HS-5 (cell line): ENCODE measurements at regions not wholly inside any gene's neighbourhood (a gene's known extent, or its start where the extent isn't known, plus 50 kb on each side); places are given as distances from the start of the nearest gene placed in this dataset.
A peak's percentile ranks its signal among the peaks of the same experiment; 100 is the strongest.

Experiments
- DNase-seq: peaks from one replicate; pipeline ENCODE4 v3.0.0-alpha.2; 2012; ENCODE audit warnings: low read depth

DNA sequence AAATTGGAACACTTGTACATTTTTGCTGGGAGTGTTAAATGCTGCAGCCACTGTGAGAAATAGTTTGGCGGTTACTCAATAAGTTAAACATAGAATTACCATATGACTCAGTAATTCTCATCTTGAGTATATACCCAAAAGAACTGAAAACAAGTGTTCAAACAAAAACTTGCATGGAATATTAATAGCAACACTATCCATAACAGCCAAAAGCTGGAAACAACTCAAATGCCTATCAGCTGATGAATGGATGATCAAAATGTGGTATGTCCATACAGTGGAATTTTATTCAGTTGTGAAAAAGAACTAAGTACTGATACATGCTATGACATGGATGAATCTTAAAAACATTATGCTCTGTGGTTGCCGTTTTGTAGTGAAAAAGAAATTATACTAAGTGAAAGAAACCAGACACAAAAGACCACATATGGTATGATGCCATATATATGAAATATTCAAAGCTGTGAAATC, 63.0 kb upstream of the SP4 start:
- no peak for DNase-seq

DNA sequence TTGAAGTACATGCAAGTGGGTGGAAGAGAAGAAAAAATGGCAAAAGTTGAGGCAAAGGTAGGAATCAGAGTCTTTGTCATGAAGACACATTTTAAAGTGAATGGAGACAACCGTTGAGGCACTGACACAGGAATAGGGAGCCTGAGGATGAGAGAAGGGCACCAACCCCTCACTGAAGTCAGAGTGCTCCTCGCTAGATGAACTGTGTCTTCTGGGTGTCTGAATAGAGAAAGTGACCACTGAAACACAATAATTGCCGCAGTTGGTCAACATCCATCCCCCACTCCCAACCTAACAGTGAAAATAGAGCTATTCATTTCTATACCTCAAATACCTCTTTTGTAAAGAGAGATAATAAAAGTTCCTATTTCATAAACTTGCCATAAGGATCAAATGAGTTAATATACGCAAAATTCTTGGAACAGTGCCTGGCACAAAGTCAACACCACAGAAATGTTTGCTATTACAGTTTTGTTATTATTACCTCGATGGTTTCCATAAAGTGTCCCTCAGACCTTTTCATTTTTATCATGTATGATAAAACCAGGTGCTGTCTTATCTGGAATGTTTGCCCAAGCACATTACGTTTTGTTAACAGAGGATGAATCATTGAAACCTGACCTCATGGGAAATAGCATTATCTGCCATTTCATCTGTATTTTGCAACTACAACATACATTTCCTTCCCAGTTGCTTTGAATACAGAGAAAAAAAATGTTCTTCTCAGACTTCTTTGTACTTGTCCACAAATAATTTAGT, 61.8 kb upstream of the SP4 start:
- DNase-seq = peak; percentile 30

DNA sequence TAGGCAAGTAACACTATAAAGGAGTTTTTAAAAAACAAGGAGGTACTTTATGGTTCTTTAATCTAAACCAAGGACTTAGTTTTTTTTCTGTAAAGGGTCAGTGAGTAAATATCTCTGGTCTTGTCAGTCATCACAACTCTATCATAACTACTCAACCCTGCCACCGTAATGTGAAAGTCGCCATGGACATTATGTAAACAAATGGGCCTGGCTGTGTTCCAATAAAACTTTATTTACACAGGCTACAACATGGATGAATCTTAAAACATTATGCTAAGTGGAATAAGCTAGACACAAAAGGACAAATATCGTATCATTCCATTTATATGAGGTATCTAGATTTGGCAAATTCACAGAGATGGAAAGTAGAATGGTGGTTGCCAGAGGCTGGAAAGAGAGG, 60.8 kb upstream of the SP4 start:
- no peak for DNase-seq

DNA sequence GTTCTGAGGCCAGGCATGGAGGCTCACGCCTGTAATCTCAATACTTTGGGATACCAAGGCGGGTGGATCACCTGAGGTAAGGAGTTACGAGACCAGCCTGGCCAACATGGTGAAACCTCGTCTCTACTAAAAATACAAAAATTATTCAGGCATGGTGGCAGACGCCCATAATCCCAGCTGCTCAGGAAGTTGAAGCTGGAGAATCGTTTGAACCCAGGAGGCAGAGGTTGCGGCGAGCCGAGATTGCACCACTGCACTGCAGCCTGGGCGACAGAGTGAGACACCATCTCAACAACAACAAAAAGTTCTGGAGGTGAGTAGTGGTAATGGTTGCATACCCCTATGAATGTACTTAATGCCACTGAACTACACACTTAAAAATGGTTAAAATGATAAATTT, 60.3 kb upstream of the SP4 start:
- DNase-seq = no peak

DNA sequence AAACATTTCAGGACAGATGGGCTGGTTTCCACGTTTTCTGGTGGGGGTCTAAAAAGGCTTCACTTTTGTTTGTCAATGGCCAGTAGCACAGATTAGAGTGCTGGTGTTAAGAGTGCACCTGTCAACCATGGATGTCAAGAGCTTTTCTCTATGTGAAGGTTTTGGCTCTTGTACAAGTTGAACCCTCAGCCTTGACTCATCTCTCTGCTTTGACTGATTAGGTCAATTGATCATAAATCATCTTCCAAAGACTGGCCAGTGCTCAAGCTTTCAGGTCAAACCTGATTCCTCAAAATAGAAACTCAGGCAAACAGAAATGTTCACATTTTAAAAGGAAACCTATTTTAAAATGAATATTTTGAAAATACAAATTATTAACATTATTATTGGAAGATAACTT, 59.6 kb upstream of the SP4 start:
- DNase-seq = no peak

DNA sequence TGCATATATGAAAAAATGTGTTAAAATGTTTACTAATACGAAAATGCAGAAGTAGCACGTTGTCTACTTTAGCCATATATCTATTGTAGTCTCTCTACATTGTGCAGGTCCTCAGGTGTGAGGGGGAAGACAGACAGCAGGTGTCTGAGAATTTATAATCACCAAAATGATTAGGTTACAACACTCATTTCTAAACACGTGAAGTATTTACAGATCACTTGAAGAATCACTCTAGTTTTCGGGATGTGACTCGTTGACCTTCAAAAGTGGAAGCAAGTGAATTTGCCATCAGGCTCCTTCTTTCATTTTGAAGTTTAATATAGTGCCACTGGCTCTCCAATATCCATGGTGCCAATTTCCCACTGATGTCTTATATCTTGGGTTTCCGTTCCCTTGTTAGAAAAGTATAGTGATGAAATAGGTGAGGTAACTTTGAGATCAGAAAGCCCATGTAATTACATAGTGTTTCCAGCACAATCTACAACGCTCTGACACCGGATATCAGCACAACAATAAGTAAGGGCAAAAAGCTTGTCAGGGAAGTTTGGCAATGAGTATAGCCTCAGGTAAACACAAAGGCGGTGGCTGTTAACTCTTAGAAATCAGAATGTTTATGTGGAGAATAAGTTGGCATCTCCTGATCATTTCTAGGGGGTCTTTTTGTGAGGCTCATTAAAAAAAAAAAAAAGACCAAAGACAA, 57.5 kb upstream of the SP4 start:
- no peak for DNase-seq

DNA sequence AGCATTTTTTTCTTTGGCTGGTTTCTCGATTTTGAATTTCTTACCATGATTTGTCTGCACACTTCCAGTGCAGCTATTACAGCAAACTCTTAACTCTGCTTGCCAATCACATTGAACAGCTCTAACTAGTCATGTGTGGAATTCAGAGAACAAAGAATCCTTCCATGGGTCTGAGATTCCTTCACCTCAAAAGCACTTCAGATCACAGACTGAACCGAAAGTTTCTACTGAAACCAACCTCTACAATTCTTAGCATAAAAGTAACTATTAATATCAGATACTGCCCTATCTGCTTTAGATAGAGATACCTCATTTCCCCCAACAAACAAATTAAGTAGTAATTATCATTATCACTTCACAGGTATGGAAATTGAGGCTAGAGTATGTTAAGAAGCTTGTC, 56.5 kb upstream of the SP4 start:
- DNase-seq = no peak

DNA sequence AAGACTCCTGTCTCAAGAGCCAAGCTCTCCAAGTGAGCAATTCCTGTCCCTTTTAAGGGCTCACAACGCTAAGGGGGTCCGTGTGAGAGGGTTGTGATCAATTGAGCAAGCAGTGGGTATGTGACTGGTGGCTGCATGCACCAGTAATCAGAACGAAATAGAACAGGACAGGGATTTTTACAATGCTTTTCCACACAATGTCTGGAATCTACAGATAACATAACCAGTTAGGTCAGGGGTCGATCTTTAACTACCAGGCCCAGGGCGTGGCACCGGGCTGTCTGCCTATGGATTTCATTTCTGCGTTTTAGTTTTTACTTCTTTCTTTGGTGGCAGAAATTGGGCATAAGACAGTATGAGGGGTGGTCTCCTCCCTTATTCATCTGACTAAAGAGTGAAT, 54.9 kb upstream of the SP4 start:
- DNase-seq = no peak

DNA sequence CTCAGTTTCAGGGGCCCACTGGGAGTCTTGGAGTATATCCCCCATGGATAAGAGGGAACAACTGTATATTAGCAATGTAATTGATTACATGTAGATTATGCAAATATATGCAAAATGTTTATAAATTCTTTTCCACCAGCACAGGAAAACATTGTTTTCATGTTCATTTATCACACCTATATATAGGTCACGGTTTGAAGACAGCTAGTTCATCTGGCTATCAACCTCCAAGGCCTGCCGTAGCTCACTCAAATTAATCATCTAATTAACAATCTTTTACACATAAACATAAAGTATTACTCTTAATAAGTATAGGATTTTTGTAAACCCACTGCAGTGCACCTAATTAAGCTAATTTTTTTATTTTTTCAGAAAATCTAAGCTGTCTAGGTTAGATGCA, 53.7 kb upstream of the SP4 start:
- no peak for DNase-seq

DNA sequence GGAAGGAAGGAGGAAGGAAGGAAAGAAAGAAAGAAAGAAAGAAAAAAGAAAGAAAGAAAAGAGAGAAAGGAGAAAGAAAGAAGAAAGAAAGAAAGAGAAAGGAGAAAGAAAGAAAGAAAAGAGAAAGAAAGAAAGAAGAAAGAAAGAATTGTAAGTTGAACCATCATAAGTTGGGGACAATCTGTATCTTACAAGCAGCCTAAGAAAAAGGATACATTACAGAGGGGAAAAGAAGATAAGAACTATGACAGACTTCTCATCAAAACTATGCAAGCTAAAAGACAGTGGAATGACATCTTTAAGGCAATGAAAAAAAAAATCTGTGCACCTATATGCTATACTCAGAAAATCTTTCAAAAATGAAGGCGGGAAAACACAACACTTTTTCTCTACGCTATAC, 50.3 kb upstream of the SP4 start:
- no peak for DNase-seq
